HuH-7.5 (cell line): ENCODE measurements at regions not wholly inside any gene's neighbourhood (a gene's known extent, or its start where the extent isn't known, plus 50 kb on each side); places are given as distances from the start of the nearest gene placed in this dataset.
A peak's percentile ranks its signal among the peaks of the same experiment; 100 is the strongest.
"Not testable (repeated sequence)": the region's sequence is repeated elsewhere in the genome, so short reads cannot be mapped to it uniquely, and the experiment has no call there.

Source experiments
- DNase-seq: peaks from one replicate; pipeline ENCODE4 v3.0.0; 2011; ENCODE audit warnings: low spot score

DNA sequence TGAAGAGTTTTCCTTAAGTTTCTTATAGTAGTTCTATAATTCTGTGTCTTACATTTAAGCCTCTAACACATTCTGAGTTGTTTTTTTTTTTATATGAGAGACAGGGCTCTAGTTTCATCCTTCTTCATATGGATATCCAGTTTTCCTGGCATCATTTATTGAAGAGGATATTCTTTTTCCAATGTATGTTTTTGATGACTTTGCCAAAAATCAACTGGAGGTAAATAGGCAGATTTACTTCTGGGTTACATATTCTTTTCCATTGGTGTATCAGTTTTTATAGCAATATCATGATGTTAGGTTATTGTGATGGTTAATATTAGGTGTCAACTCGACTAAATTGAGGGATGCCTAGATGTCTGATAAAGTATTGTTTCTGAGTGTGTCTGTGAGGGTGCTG, 650.7 kb upstream of the GRID2 start:
- no peak for DNase-seq

DNA sequence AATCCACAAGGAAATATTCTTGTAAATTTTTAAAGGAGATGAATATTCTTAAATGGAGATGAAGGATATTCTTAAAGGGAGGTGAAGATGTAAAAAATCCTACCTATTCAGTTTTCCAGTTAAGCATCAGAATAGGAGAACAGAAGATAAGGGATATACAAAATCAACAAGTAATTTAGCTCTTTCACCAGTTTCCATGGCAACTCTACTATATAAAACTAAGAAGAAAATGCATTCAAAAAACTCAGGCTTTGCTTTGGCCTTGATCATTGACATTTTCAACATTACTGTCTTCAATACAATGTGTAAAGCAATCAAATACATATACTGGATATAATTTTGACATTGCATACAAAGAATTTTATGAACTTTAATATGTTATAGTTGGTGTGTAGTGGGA, 622.7 kb upstream of the GRID2 start:
- DNase-seq: no peak

DNA sequence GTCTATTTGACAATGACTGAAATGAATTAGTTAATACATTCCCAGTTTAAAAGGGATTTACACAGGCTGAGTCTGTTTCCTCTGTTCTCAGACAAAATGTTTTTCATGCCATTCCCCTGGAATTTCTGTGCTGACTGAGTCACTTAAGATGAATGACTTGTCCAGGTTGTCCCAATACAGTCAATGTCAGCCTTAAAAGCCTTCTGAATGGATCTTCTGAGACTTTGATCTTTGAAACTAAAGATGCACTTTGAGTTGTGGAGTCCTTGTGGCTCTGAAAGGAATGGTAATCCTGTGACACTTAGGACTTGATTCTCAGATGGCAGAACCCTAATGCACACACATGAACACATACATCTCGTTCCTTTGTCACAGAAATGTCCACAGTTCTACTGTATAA, 622.2 kb upstream of the GRID2 start:
- DNase-seq: no peak

DNA sequence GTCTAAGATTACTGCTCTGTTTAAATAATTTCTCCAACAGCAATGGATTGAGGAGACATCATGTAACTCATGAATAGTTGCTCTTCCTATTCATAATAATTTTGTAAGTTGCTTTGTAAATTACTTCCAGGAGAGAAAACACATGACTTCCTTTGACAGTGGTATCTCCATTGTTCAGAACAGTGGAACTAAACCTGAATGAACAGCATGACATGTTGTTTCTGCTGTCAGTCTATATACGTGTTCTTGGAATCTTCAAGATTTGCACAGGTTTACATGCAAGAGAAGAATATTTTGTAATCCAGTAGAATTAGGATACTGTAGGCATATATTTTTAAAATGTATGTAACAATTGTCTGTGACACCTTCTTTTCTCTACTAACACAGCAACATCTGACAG, 618.8 kb upstream of the GRID2 start:
- DNase-seq: no peak

DNA sequence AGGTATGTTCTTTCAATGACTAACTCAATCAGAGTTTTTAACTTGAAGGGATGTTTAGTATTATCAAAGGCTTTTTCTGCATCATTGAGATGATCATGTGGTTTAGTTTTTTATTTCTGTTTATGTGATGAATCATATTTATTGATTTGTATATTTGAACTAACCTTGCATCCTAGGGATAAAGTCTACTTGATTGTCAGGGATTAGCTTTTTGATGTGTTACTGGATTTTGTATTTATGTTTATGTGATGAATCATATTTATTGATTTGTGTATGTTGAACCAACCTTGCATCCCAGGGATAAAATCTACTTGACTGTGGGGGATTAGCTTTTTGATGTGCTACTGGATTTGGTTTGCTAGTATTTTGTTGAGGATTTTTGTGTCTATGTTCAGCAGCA, 615.4 kb upstream of the GRID2 start:
- no peak for DNase-seq

DNA sequence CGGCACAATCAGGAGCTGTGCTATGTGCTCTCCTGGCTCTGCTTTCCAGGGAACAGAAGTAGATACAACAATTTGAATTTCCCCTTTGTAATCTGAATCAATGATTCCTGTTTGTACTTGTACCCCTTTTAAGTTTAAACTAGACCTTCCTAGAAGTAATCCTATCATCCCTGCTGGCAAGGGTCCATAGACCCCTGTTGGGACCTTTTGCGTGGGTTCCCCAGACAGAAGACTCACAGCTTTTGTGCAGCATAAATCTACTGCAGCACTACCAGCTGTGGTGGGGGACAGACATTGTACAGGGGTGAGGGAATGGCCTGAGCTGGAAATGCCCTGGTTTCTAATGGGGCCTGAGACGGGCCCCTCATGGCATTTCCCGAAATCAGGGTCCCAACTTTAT, 604.1 kb upstream of the GRID2 start:
- not testable (repeated sequence) for DNase-seq

DNA sequence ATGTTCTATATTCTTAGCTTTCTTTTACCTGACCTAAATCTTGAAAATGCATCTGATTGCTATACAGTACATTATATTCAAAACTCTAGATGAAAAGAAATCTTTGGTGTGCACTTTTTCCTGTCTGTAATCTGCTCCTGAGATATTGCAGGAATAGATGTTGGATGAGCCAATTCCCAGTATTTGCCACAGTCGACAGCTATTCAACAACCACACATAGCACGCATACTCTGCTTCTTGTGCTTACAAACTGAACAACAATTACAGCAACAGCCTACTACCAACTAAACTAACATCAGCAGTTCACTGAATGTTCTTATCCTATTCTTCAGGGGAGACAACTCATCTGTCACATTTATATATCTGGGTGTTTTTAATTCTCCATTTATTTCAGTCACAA, 573.9 kb upstream of the GRID2 start:
- DNase-seq: no peak

DNA sequence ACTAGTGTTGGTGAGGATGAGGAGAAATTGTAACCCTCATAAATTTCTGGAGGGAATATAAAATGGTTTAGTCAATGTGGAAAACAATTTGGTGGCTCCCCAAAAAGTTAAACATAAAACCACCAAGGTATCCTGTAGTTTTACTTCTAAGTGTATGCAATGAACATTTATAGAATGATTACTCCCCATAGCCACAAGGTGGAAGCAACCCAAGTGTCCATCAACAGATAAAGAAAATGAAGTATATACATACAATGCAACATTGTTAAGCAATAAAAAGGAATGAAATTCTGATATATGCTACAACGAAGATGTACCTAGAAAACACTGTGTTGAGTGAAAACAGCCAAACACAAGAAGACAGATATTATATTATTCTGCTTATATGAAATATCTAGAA, 569.1 kb upstream of the GRID2 start:
- no peak for DNase-seq

DNA sequence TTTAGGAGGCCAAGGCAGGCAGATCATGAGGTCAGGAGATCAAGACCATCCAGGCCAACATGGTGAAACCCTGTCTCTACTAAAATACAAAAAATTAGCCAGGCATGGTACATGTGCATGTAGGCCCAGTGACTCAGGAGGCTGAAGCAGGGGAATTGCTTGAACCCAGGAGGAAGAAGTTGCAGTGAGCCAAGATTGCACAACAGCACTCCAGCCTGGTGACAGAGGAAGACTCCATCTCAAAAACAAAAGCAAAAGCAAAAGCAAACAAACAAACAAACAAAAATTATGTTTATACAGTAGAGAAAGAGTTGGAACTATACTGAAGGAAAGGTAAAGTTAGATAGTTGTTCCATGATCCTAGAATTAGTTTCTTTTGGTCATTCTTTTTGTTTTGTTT, 564.9 kb upstream of the GRID2 start:
- DNase-seq: not testable (repeated sequence)

DNA sequence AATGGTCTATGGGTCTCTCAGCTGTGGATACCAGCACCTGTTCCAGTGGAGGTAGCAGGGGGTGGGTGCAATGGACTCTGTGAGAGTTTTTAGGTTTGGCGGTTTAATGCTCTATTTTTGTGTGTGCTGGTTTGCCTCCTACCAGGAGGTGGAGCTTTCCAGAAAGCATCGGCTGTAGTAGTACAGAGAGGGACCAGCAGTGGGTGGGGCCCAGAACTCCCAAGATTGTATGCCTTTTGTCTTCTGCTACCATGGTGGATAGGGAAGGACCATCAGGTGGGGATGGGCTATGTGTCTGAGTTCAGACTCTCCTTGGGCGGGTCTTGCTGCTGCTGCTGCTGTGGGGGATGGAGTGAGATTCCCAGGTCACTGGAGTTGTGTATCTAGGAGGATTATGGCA, 557.2 kb upstream of the GRID2 start:
- no peak for DNase-seq

DNA sequence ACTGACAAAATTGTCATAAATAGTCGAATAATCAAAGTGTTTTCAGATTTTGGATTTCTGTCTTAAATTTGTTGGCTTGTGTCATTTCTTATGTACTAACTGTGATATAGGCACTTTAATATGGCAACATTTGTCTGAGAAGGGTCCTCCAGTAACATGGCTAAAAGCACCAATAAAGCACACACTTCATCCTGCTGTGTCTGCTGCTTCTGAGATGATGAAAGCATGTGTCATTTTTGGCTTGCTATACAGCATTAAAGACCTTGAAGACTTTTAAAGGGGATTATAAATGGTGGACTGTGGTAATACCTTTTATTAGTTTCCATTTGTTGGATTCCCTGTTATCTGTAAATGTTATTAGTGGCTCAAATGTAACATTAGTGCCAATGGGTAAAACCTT, 551.8 kb upstream of the GRID2 start:
- no peak for DNase-seq

DNA sequence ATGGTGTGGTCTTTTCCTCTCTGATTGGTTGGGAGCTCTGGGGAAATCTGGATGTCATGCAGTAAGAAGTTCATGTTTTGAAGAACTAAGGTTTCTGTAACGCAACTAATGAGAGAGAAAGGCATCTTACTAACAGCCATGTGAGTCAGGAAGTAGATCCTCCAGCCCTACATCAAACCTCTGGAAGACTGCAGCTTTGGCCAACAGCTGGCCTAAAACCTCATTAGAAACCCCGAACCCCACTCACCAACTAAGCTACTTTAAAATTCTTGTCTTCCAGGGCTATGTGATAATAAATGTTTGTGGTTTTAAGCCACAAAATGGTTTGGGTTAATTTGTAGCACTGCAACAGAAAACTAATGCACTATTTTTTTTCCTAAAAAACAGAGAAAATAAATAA, 549.0 kb upstream of the GRID2 start:
- DNase-seq: no peak

DNA sequence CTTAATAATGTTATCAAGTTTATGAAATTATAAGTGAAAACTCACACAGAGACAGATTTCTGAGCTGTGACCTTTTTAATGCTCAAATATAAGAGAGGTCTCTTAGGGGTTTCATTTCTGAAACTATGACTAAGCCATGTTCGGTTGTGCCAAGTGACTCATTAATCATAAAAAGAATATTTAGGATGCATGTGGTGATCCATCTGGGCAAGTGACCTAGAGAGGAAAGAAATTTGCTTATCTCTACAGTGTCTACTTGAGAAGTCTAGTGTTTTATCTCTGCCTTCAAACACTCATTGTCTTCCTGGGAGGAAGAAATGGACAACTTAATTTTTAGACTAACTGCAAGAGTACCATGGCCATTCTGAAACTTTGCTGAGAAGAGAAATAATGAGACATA, 545.3 kb upstream of the GRID2 start:
- DNase-seq: no peak

DNA sequence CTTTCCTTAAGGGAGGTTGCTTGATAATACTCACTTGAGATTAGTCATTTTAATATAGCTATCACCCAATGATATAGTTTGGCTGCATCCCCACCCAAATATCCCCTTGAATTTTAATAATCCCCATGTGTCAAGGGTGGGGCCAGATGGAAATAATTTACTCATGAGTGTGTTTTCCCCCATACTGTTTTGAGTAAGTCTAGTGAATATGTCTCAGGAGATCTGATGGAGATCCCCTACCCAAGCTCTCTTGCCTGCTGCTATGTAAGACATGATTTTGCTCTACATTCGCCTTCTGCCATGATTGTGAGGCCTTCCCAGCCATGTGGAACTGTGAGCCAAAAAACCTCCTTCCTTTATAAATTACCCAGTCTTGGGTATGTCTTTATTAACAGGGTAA, 539.7 kb upstream of the GRID2 start:
- DNase-seq: no peak

DNA sequence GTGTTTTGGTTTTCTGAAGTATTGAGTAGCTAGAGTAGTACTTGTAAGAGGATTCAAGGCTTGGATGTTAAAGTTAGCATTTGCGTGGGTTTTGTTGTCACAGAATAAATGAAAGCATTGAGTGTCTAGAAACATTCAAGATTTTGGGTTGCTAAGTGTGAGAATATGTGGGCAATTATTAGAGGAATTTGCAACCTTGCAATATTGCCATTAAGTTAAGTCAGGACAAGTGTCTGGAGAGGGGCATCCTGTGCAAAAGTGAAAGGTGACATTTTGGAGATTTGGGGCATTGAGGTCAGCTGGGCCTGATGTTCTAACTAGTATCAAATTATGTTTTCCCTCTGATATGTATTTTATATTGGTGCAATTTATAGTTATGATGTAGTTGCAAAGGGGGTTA, 533.9 kb upstream of the GRID2 start:
- DNase-seq: no peak

DNA sequence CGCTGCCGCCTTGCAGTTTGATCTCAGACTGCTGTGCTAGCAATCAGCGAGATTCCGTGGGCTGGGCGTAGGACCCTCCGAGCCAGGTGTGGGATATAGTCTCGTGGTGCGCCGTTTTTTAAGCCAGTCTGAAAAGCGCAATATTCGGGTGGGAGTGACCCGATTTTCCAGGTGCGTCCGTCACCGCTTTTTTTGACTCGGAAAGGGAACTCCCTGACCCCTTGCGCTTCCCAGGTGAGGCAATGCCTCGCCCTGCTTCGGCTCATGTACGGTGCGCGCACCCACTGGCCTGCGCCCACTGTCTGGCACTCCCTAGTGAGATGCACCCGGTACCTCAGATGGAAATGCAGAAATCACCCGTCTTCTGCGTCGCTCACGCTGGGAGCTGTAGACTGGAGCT, 512.1 kb upstream of the GRID2 start:
- not testable (repeated sequence) for DNase-seq

DNA sequence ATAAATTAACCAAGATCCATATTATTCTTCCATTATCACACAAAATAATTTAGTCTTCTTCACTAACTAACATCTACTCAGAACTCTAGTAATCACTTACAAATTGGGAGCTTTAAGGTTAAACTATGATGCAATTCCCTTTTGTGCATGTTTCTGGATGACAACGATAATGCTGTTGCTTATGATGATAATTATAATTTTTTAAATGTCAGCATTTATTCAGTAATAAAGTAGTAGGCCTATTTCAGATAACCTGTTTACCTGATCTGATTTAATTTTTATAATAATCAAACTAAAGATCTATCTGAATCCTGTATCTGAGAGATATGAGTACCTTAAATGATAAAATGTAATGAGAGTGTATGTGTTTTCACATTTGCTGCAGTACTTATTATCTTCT, 507.8 kb upstream of the GRID2 start:
- no peak for DNase-seq

DNA sequence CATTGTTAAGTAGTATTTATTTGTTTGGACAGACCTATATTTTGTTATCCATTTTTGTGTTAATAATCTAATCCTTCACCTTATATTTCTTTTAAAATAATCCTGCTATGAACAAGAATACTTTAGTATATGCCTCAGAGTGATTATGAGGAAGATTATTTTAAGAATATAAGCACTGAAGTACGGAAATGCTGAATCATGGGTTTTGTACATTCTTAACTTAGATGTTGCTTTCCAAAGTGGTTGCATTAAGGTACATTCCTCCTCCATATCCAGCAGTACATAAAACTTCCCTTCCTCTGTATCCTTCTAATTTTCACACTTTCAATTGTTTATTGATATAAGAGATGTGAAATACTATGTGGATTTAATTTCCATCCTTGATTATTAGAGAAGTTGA, 491.4 kb upstream of the GRID2 start:
- no peak for DNase-seq

DNA sequence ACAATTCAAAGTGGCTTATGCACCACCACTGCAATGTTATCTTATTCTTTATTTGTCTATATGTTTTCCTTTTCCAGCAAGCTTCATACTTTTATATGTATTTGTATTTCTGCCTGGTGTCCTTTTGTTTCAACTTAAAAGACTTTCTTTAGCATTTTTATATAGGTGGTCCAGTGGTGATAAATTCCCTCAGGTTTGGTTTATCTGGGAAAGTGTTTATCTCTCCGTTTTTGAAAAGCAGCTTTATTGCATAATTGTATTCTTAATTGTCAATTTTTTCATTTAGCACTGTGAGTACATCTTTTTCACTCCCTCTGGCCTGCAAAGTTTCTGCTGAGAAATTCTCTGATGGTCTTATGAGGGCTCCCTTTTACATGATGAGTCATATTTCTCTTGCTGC, 479.0 kb upstream of the GRID2 start:
- DNase-seq: no peak

DNA sequence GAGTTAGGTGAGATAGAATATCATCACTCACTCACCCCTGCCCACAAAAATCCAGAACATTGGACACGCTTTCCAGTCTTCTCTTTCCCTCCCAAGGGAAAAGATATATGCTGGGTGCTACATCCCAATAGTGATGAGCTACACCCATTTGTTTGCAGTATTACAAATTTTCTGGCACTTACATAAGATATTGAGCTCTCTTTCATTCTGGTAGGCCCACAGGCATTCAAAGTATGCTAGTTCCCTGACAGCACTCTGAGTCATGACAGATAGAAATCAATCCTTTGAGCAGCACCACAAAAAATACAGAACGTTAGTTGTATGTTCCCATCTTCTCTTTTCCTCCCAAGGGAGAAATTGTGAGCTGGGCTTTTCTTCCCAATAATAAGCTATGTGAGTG, 477.6 kb upstream of the GRID2 start:
- no peak for DNase-seq

DNA sequence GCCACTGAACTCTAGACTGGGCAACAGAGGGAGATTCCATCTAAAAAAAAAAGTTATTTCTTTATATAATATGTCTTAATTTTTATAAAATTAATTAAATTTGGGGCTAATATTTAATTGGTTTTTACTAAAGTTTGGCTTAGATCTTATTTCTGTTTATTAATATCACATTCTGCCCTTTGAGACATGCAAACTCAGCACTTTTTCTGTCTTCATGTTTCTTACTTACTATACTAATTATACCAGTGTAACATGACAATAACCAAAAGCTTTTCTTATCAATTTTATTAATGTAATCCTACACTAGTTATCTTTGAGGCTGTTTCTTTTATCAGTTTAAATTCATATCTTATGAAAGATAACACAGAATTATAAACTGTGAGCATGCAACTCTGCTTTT, 475.9 kb upstream of the GRID2 start:
- no peak for DNase-seq

DNA sequence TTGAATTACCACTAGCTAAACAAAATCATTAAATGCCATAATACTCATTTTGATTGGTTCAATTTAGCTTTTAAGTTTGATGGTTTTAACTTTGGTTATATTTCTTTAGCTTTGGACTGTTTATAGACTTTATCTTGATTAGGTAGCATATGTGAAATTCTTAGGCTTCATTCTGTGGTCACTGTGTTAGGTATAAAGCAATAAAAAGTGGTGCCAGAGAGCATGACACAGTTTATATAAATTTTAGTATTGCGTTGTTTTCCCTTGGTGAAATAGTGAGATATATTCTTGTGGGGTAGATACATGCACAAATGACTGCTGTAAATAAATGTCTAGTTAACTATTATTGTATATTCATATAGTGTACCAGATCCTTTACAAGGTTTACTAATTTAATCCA, 474.2 kb upstream of the GRID2 start:
- DNase-seq: no peak

DNA sequence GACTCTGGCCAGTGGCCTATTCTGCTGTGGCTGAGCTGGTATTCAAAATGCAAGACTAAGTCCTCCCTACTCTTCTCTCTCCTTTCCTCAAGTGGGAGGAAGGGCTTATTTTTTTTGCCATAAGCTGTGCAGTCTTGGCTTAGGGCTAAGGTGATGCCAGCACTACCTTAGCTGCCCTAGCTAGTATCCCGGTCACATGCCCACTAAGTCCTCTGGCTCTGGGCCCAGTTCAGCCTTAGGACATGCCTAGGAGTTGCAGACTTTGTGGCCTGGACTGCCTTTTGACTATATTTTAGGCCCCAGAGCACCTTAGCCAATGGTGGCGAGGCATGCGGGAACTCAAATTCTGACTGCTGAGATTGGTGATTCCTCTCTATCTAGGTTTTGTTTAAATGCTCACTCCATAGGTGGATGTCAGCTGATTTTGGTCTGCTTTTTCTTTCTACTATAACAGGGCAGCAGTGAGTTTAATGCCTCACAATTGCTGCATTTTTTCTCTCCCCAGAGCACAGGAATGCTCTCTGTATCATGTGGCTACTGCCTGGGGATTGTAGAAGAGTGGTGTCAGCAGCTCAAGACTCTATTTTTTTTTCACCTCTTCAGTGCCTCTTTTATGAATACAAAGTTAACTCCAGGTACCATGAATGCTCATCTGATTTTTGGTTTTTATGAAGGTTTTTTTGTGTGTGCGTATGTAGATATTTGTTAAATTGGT, 472.9 kb upstream of the GRID2 start:
- DNase-seq: no peak

DNA sequence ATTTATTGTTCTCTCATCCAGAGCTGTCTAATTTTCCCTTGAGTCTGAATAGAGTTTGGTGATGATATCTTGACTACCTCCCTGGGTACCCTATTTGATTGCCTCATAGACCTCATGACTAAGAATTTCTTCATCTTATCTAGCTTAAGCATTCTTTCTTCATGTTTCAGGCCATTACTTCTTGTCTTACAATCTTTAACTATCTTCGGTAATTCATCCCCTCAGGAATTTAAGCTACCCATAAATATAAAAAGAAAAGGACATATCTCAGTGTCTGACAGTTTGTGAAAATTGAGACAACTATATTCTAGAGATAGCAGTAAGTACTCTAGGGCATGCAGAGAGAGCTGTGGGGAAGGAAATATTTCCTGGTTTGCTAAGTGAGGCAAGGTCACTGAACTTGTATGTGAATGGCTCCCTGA, 466.1 kb upstream of the GRID2 start:
- peak; percentile 2 for DNase-seq
